K562 (cell line): ENCODE measurements at regions not wholly inside any gene's neighbourhood (a gene's known extent, or its start where the extent isn't known, plus 50 kb on each side); places are given as distances from the start of the nearest gene placed in this dataset.

ENCODE experiments used
- DACH1 ChIP-seq: fragments of 450-650 bp; IDR thresholded peaks from 2 replicates; pipeline ENCODE4 v1.6.1; 2018; ENCODE audit not compliant: partially characterized antibody
- E2F4 ChIP-seq: sonication (generic); formaldehyde crosslinking; IDR thresholded peaks from 2 replicates; pipeline ENCODE4 v1.8.0; 2022; ENCODE audit warnings: mild to moderate bottlenecking, low read depth, missing genetic modification reagents
- ESRRB ChIP-seq: fragments of 250-450 bp; sonication (Bioruptor Pico); IDR thresholded peaks from 2 replicates; pipeline ENCODE4 v1.5.0; 2020; ENCODE audit warnings: mild to moderate bottlenecking, moderate library complexity, borderline replicate concordance
- ETS1 ChIP-seq: conservative IDR thresholded peaks from 2 replicates; pipeline ENCODE4 v1.6.1; 2011; ENCODE audit warnings: low read depth, mild to moderate bottlenecking, low read length; ENCODE audit not compliant: control insufficient read depth
- HOXB6 ChIP-seq: fragments of 250-450 bp; sonication (Bioruptor Pico); IDR thresholded peaks from 2 replicates; pipeline ENCODE4 v1.5.1; 2022; ENCODE audit warnings: mild to moderate bottlenecking, borderline replicate concordance
- KLF6 ChIP-seq: fragments of 250-450 bp; sonication (Bioruptor Pico); IDR thresholded peaks from 2 replicates; pipeline ENCODE4 v1.4.0; 2020; ENCODE audit warnings: mild to moderate bottlenecking, moderate library complexity, borderline replicate concordance
- MECOM ChIP-seq: fragments of 250-450 bp; sonication (Bioruptor Pico); IDR thresholded peaks from 2 replicates; pipeline ENCODE4 v1.8.0; 2022; ENCODE audit warnings: inconsistent platforms
- SMARCA4 ChIP-seq: fragments of 450-650 bp; IDR thresholded peaks from 2 replicates; pipeline ENCODE4 v1.6.1; 2016
- TCF15 ChIP-seq: fragments of 250-450 bp; sonication (Bioruptor Pico); IDR thresholded peaks from 2 replicates; pipeline ENCODE4 v1.8.0; 2022; ENCODE audit warnings: moderate library complexity, mild to moderate bottlenecking, inconsistent platforms
- THAP12 ChIP-seq: fragments of 250-450 bp; sonication (Bioruptor Pico); IDR thresholded peaks from 2 replicates; pipeline ENCODE4 v1.9.0; 2021; ENCODE audit warnings: mild to moderate bottlenecking, inconsistent platforms
- ZNF830 ChIP-seq: fragments of 250-450 bp; sonication (Bioruptor Pico); IDR thresholded peaks from 2 replicates; pipeline ENCODE4 v1.5.0; 2021; ENCODE audit warnings: mild to moderate bottlenecking

- TF ChIP-seq E2F4, result no peak
- TF ChIP-seq ZNF830 (CRISPR knock-in tag), result no peak
- TF ChIP-seq HOXB6 (CRISPR knock-in tag), result no peak
- TF ChIP-seq ETS1, result no peak
- TF ChIP-seq THAP12 (CRISPR knock-in tag), result no peak
- no peak for TF ChIP-seq SMARCA4
- no peak for TF ChIP-seq DACH1
- no peak for TF ChIP-seq ESRRB (CRISPR knock-in tag)
- no peak for TF ChIP-seq MECOM (CRISPR knock-in tag)
- no peak for TF ChIP-seq KLF6 (CRISPR knock-in tag)
- no peak for TF ChIP-seq TCF15 (CRISPR knock-in tag)
- TF ChIP-seq, all 486 proteins: peak for 0
These were observed 579.5 kb upstream of the HTR1E start (continued) for GRCh38 chr6:86357877-86358276.
